NCI-H82 treated with DMSO at 0.1 percent for 48 hours (cell line): ENCODE measurements at regions not wholly inside any gene's neighbourhood (a gene's known extent, or its start where the extent isn't known, plus 50 kb on each side); places are given as distances from the start of the nearest gene placed in this dataset.
"Not testable (repeated sequence)": the region's sequence is repeated elsewhere in the genome, so short reads cannot be mapped to it uniquely, and the experiment has no call there.

ENCODE experiments used
- DNase-seq: peaks from one replicate; lab custom pipeline; 2025; ENCODE audit not compliant: unreplicated experiment; lab: John Stamatoyannopoulos, UW

DNA sequence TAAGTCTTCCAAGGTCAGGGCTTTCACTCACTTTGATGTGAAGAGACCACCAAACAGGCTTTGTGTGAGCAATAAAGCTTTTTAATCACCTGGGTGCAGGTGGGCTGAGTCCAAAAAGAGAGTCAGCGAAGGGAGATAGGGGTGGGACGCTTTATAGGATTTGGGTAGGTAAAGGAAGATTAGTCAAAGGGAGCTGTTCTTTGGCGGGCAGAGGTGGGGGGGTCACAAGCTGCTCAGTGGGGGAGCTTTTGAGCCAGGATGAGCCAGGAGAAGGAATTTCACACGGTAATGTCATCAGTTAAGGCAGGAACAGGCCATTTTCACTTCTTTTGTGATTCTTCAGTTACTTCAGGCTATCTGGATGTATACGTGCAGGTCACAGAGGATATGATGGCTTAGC lies 553.8 kb downstream of the ADGRL2 start:
- not testable (repeated sequence) for DNase-seq

DNA sequence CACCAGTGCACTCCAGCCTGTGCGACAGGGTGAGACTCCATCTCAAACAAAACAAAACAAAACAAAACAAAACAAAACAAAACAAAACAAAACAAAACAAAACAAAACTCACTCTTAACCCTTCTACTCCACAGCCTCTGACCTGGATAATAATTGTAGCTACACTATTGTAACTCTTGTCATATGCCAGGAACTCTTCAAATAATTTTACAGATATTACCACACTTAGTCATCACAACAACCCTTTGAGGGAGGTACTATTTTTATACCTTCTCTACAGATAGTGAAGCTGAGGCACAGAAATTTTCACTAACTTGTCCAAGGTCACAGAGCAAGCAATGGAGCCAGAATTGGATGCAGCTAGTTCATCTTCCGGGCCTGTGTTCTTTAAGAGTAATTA lies 547.8 kb downstream of the ADGRL2 start:
- DNase-seq = no peak

DNA sequence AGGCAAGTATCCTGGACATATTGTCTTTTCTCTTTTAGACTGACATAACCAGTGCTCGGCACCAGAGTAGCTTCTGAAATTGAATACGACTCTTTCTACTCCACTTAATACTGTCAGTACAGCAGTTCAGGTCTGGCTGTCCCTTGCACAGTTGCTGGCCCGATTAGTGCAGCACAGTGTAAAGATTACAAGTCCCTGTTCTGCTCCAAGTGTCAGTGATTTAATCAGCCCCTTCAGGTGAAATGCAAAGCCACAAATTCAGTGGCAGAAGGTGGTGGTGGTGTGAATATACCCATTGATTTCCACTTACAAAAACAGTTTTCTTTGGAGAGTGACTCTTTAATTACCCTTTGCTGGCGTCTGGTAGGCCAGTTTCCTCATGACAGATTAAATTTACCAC lies 545.4 kb downstream of the ADGRL2 start:
- no peak for DNase-seq

DNA sequence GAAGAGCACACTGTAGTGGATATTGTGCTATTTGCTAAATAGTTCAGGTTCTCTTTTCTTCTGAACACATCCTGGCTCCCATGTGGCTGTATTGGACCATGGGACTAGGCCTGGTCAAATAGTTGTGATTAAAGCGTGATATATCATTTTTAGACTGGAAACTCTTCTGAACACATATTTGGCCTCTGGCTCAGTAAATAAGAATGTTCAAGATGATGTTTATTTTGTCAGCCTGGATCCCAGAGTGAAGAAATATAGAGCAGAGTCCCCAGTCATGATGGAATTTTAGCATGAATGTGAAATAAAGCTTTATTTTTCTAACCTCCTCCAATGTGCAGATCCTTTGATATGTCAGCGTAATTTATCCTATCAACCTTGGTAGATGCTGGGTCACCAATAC lies 542.6 kb downstream of the ADGRL2 start:
- DNase-seq = no peak

DNA sequence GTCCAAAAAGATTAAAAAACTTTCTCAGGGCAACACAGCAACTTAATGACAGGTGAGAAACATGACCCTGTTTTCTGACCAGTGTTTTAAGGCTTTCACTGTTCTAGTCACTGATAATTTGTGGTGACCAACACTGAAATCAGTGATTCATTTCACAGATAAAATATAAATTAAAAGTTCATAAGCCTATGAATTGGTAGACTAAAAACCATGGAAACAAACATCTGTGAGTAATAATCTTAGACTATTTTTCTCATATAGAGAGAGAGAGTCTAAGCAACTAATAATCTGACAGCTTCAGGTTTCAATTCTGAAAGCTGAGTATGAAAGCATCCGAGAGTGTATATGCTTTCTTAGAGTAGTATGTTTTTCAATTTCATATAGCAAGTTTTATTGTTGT lies 536.9 kb downstream of the ADGRL2 start:
- no peak for DNase-seq

DNA sequence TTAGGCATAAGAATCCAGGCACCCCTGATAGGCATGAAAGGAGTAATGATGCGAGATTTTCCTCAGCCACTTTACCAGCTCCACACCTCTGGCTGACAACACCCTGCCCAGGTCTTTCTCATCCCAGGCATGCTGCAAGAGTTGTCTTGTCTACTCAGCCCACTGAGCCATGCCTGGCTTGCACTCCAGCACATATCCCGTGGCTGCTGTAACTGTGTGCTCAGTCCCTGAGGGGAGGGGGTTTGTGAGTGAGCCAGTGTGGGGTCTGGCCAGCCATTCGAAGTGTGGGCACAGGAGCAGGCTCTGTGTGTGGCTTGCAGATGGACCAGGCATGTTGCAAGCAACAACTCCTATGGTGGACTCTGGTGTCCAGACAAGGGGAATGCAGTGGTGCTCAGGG lies 529.6 kb downstream of the ADGRL2 start:
- DNase-seq = no peak

DNA sequence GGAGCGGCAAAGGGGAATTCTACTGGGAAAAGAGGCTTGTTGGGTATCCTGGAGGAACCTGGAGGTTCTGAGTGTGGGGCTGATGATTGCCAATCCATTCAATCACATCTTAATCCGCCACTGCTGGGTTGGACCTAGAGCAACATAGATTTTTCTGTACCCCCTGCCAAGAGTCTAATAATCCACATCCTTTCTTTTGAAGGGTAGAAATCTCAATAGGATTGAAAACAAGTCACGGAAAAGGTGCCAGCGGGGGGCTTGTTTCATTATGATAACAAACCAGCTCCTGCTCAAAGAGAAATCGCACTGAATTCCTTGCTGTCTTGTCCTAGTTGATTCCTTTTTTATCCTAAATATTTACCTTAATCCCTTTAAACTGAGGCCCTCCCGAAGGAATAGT lies 528.5 kb downstream of the ADGRL2 start:
- no peak for DNase-seq

DNA sequence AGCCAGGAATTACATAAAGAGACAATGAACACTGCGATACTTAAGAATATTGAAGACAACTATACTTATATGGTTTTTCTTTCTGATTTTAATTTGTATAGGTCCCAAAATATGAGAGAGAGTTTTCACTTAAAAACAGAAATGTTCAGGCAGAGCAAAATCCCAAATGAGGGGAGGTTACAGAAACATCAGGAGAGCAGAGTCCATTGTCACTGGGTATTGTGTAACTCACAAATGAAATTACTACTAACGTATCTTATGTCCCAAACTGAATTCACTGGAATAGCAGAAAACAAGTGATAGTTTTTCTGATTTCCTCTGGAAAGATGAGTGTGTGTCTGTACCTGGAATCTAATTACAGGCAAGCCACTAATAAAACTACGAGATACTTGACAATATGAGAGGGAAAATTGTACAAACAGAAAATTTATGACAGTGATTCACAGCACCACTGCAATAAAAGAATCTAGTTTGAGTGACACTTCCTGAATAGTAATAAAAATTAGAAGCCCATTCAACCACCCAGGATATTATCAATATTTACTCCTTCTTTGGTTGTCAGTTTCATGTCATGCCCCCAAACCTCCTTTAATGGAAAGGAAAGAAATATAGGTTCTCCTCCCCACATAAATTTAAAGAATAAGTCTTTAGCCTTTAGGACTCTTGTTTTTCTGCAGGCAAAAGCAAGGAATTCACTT lies 522.6 kb downstream of the ADGRL2 start:
- no peak for DNase-seq

DNA sequence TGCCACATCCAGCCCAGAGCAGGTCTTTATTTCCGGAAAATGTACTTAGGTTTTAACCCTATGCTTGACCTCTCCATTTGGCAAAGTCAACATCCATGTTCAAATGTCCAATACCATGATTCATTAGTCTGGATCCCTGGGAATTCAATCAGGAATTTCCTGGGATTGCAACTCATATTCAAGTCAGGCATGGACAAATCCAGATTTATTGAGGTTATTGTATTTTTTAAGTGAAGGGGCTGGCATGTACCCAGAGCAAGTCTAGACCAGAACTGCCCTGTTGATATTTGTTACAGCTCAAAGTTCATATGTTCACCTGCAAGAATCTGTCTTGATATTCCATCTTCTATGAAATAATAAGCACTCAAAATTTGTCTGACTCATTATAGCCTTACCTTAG lies 521.1 kb downstream of the ADGRL2 start:
- no peak for DNase-seq

DNA sequence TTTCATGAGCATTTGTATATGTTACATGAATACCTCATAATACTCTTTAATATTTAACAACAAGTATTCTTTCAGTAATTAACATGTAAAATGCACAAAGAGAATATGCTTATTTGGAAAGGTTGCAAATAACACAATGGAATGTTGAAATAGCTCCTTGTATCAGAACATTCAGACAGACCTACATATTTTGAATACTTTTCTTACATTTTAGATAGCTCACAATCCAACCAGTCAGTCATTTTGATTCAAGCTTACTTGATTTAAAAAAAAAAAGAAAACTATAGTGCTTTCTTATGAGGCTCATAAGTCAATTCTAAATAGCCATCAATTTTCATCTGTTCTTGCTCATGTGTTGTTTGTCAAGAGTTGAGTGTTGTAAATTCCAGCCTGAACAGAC lies 518.8 kb downstream of the ADGRL2 start:
- DNase-seq = no peak

DNA sequence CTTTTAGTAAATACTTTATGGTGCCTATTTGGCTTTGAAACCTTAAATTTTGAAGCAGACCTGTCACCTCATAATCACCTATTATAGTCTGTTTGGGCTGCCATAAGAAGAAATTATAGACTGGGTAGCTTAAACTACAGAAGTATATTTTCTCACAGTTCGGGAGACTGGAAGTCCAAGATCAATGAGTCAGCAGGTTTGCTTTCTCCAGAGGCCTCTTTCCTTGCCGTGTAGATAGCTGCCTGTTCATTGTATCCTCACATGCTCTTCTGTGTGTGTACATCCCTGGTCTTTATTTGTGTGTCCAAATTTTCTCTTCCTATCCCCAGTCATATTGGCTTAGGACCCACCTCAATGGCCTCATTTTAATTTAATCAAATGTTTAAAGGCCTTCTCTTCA lies 518.2 kb downstream of the ADGRL2 start:
- no peak for DNase-seq

DNA sequence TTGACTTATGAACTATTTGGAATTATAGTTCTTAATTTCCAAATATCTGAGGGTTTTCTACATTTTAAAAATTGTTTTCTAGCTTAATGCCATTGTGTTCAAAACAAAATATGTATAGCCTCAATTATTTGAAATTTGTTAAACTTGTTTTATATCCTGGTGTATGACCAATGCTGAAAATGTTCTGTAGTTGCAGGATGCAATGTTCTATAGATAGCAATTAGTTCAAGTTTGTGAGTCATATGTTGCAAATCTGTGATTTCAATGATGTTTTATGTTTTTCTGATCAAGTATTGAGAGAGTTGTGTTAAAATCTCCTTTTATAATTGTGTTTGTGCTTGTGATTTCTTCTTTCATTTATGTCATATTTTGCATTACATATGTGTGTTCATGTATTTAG lies 517.5 kb downstream of the ADGRL2 start:
- no peak for DNase-seq

DNA sequence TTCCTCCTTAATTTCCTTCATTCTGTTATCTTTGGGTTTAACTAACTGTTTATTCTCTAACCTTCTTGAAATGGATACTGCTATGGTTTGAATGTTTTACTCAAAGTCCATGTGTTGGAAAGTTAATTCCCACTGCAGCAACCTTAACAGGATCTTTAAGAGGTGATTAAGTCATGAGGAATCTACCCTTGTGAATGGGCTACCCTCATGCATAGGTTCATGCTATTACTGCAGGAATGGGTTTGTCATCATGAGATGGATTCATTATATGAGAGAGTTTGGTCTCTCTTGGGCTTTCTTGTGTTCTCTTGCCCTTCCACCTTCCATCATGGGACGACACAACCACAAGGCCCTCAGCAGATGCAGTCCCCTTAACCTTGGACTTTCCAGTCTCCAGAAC lies 516.9 kb downstream of the ADGRL2 start:
- DNase-seq = no peak

DNA sequence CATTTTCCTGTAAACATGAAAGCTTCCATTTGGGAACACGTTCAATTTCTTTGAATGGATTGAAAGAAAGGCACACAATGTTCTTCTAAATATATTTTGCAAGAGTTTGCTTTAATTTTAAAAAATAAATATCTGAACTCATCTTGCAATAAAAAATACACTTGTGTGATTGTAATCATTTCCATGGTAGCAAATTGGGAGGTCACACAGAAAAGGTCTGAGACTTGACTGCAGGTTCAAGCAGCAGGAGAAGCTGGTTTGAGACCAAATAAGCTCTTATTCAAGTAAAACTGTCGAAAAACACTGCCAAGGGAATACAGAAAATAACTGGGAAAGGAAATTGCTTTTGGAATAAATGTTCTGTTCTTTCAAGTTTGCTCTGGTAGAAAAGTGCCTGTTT lies 498.9 kb downstream of the ADGRL2 start:
- DNase-seq = no peak

DNA sequence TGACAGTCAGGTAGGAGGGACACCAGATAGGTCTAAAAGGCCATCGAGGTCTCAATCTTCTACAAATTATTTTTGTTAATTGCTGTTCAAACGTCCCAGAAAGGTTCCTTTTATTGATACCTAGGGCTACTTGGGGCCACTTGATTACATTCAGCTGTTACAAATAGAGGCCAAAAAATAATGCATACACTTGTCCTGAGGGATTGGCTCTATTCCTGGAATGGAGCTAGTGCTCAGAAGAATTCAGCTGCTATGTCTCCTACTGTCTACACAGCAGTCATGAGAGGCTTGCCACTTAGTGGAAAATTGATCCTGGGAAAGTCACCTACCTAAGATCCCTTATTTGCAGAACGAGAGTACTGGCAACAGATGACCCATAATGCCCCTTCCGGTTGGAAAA lies 498.3 kb downstream of the ADGRL2 start:
- no peak for DNase-seq

DNA sequence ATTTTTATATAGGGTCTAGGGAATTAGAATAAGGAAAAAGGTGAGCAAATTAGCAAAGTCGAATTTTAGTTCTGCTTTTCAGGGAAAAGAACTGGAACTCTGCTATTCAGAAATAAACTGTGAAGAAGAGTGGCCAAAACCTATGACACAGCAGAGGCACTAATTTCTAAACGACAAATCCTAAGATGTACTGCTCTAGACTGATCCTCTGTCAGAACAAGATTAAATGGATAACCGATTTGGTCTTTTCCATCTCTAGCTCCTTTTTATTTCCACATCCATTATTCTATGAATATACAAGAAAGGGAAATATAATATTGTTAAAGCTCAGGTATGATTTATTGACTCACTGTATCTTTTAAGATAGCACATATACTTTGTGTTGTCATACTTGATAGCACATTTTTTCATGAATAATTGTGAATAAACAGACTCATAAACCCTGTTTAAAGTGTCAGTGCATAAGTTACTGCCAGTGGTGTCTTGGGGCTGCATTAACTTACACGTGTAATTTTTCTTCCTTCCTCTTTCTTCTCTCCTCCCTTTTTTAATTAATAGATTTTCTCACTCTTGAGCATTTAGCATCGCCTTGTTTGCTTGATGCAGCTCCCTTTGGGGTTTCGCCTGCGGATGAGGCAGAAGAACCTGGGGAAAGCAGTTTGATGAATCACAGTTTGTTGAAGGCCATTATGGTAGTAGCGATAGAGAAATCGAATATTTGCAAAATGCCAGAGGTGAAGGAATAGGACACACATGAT lies 496.6 kb downstream of the ADGRL2 start:
- DNase-seq = no peak

DNA sequence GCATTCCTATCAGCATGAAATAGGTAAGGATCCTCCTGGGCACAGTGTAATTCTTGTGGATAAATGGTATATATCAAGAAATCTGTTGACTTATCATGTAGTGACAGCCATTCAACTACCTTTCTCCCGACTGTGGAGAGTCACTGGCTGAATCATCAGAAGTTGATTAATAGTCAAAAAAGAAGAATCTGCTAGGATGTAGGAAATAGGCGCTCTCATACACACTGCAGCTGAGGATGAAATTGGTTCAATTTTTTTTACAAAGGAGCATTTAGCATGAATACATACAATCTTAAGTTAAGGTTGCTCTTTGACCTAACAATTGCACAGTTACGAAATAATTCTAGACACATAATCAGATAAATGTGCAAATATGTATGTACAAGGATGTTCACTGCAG lies 486.8 kb downstream of the ADGRL2 start:
- no peak for DNase-seq

DNA sequence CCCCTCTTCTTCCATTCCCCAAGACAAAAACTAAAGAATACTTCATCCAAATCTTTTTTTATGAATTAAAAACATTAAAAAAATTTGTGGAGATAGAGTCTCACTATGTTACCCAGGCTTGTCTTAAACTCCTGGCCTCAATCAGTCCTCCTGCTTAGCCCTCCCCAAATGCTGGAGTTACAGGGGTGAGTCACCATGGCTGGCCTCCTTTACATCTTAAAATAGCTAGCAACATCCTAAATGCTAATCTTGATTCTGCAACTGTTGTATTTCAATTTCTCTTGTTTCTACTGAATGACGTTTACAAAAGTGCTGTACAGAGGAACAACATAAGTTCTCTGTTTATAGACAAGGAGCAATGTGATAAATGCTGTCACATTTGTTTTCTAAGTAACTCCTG lies 483.5 kb downstream of the ADGRL2 start:
- no peak for DNase-seq

DNA sequence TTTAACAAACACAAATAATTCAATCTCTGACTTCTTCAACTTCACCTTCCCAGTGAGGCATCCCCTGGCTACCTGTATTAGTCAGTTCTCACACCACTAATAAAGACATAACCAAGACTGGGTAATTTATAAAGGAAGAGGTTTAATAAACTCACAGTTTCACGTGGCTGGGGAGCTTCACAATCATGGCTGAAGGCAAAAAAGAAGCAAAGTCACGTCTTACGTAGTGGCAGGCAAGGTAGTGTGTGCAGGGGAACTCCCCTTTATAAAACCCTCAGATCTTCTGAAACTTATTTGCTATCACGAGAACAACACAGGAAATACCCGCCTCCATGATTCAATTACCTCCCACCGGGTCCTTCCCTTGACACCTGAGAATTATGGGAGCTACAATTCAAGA lies 478.5 kb downstream of the ADGRL2 start:
- no peak for DNase-seq

DNA sequence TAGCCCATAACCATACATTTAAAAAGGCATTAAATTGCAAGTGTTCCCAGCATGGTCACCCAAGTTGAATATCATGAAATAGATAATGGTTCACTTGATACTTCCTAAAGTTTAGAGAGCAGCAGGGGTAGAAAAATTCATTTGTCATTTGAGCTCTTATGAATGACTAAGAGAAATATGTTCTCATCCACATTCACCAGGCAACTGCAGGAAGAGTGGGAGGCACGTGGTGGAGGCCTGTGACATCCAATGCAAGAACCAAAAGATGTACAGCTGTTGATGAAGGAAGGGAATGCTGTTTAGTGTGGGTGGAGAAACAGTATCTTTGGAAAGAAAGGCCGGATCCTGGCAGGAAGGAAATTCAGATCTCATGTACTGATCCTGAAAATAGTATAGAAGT lies 473.1 kb downstream of the ADGRL2 start:
- no peak for DNase-seq

DNA sequence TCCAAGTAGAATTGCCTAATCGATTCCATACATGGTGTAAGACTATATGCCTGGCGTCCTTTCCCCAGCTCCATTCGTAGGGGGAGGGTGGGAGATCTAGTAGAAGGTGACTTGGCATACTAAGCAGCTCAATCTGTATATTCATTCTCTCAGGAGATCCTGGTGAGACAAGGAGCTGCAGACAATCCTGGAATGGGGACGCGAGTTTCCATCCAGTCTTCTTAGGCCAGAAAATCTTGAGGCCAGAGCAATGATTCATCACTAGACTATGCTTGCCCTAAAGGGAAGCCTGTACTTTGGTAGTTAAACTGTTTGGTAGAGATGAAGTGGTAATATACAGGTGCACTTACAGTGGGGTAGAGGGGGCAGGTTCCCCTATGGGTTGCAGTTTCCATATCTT lies 468.7 kb downstream of the ADGRL2 start:
- no peak for DNase-seq

DNA sequence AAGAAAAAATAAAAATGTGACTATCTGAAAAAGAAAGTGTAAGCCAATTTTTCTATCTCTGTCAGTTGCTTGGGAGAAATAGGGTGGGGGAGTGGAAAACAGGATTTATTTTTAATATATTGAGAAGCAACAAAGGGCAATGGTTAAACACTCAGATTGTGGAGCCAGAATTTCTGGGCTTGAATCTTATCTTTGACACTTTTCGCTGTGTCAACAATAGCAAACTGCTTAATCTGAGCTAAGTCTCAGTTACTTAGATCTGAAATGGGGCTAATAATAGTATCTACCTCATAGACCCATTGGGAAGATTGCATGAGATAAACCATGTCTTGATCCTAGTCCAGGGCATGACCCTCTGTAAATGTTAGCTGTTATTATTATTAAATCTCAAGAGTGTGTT lies 468.1 kb downstream of the ADGRL2 start:
- DNase-seq = no peak

DNA sequence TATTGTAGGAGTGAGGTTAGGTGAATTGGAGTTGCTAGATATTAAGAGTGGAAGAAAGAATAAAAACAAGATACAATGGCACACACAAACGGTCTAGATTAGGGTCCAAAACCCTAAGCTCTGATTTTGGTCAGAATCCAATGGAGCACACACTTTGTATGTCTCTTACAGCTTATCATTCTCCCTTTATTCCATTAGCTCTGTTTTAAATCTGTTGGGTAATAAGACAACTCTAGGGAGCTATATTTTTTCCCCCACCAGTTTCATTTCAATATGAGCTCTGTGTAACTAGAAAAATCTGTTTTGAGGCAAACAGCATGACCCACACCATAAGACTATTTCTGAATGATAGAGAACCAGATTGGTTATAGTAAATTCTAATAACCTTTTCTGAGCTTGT lies 465.6 kb downstream of the ADGRL2 start:
- DNase-seq = no peak
